ENCODE measurements at regions not wholly inside any gene's neighbourhood (a gene's known extent, or its start where the extent isn't known, plus 50 kb on each side); places are given as distances from the start of the nearest gene placed in this dataset.
"Not testable (repeated sequence)": the region's sequence is repeated elsewhere in the genome, so short reads cannot be mapped to it uniquely, and the experiment has no call there.

- no peak for DNase-seq
Observed at GRCh38 chr2:39487398-39488250, 50.5 kb upstream of the MAP4K3 start.

GRCh38 chr2:39488450-39488849 is 51.4 kb upstream of the MAP4K3 start:
- DNase-seq: no peak

DNA sequence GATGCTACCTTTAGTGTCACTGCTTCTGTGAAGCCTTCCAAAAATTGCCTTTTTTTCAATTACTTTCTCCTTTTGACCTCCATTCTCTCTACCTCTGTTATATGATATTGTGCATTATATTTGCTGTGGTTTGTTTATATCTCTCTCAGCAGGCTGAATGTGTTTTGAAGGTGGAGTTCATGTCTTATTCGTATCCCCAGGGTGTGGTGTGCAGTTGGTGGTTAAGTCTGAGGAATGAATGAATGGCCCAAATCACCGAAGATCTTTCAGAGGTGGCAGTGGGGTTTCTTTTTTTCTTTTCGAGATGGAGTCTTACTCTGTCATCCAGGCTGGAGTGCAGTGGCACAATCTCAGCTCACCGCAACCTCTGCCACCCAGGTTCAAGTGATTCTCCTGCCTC is 53.5 kb upstream of the MAP4K3 start:
- DNase-seq: no peak

DNA sequence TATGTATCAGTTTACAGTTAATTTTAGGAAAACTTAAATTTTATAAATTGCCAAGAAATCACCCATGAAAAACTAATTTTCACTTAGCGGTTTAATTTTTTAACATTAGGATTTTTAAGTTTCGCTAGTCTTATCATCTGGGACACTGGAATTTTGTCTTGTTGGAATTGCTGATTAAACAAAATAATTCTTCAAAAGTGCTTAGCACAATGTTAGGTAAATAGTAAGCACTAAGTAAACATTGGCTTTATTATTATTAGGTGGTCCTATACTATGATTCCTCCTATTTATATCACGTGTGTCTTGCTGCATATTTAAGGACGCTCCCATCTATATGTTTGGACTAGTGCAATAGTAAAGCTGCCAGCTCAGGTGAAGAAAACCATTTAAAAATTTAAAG is 54.6 kb upstream of the MAP4K3 start:
- no peak for DNase-seq

GRCh38 chr2:39492095-39492590 is 55.1 kb upstream of the MAP4K3 start:
- peak; percentile 49 for DNase-seq

- DNase-seq: no peak
Observed at GRCh38 chr2:39492716-39493115, 55.6 kb upstream of the MAP4K3 start.

DNA sequence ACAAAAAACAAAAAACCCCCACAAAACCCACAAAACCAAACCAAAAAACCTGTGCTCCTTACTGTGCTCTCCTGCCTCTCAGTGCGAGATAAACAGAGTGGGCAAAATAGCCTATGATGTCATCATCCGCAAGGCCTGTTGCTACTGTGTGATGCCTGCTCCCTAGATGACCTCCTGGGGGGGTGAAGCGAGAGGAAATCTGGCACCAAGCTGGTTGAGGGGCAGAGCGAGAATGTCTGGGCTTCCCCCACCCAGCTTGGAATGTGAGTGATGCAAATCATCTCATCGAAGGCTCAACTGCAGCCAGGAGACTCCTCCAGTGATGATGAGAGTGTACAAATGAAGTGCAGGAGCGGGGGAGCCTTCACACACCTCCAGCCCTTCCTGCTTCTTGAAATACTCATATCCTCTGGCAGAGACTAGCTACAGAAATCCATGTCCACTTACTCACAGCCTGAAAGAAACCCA is 57.7 kb upstream of the MAP4K3 start:
- DNase-seq: peak; percentile 39

DNA sequence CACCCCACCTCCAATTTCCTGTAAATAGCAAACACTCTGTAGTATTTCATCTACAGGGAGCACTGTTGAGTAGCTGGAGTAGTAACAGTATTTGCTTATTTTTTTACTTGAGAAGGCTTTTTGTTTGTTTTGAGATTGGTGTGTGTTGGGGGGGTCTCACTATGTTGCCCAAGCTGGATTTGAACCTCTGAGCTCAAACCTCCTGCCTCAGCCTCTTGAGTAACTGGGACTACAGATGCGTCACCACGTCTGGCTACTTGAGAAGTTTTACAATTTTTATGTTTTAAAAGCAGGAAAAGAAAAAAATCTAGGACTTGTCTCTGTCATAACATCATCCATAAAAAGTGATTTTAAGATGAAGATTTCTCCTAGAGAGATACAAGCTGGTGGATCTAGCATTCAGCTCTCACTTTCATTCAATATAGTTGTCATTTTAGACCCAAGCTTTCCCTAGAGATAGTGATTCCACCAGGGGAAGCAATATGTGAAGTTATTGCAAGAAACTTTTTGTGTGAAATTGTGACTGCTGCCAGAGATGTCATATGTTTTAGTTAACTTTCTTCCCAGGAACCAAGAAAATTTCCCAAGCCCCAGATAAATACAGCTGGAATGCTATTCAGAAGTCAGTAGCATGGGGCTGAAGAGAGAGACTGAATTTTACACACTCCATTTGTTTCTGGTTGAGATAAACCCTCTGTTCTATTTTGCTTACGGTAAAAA is 60.2 kb upstream of the MAP4K3 start:
- no peak for DNase-seq

DNA sequence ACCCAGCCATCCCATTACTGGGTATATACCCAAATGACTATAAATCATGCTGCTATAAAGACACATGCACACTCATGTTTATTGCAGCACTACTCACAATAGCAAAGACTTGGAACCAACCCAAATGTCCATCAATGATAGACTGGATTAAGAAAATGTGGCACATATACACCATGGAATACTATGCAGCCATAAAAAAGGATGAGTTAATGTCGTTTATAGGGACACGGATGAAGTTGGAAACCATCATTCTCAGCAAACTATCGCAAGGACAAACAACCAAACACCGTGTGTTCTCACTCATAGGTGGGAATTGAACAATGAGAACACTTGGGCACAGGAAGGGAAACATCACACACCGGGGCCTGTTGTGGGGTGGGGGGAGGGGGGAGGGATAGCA is 61.1 kb upstream of the MAP4K3 start:
- not testable (repeated sequence) for DNase-seq

- no peak for DNase-seq
Observed at GRCh38 chr2:39498786-39499185, 61.7 kb upstream of the MAP4K3 start.

DNA sequence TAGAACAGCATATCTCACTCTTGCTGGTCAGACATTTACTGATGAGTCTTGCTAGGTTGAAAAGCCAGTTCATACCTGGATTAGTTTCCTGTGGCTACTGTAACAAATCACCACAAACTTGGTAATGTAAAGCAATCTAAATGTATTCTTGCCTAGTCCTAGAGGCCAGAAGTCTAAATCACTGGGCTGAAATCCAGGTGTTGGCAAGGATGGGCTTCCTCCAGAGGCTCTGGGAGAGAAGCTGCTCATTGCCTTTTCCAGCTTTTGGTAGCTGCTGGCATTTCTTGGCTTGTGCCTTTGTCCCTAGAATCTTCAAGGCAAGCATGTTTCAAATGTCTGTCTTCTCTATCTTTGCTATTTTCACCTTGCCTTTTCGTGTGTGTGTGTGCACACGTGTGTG is 62.3 kb upstream of the MAP4K3 start:
- no peak for DNase-seq

- no peak for DNase-seq
Observed at GRCh38 chr2:39501412-39501811, 64.3 kb upstream of the MAP4K3 start.

- no peak for DNase-seq
Observed at GRCh38 chr2:39503277-39503676, 66.2 kb upstream of the MAP4K3 start.

- DNase-seq: no peak
Observed at GRCh38 chr2:39504790-39505335, 67.8 kb upstream of the MAP4K3 start.

GRCh38 chr2:39506215-39506614 is 69.1 kb upstream of the MAP4K3 start:
- DNase-seq: no peak

- peak; percentile 6 for DNase-seq
Observed at GRCh38 chr2:39508198-39508597, 71.1 kb upstream of the MAP4K3 start.

DNA sequence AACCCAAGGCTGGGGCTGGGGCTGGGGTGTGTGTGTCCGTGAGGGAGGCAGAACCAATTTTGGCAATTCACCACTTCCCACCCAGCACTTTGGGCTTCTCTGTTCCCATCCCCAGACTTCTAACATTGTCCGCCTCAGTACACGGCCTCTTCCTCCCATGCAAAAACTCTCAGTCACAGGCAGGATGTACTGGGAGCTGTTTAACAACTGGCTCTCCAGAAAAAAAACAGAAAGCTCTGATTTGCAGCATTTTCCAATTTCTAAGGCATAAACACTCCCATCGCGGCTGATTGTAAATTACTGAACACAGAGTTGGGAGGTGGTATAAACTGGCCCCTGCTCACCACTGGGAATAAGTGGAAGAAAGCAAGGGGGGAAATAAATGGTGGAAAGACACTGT is 73.1 kb upstream of the MAP4K3 start:
- no peak for DNase-seq

- peak; percentile 68 for DNase-seq
Observed at GRCh38 chr2:39511219-39511604, 74.1 kb upstream of the MAP4K3 start.

DNA sequence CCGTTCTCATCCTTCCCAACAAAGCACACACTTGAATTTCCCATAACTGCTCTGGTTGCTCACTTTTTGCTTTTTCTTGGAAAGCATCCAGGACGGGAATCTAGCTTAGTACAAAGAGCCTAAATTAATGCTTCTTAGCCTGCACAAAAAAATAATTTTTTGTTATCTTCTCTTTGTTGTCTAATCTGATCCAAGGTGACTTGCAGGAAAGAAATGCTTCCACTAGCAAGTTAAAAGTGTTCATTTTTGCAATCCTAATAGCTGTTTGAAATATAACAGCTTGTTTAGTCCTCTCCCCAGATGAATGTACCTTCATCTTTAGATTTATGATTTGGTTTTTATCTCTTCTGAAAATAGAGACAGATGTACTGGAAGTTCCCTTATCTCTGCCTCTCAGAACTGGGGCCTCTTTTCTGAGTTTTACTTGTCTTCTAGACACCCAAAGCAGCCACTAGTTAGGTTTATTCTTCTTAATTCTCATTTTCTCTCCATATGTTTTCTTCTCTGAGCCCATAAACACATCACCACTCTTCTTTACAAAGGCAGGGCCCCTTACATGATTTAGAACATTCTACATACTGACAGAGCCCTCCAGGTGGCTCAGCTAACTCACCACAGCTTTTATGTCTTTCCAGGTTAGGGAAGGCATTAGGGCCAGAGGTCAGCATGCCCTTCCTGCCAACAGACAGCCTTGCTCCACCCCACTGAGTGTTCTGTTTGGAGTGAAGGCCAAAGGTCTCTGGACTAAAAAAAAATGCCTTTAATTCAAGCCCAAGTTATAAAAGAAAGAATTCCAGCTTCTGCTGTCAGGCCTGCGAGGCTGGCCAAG is 74.7 kb upstream of the MAP4K3 start:
- peak; percentile 1 for DNase-seq

DNA sequence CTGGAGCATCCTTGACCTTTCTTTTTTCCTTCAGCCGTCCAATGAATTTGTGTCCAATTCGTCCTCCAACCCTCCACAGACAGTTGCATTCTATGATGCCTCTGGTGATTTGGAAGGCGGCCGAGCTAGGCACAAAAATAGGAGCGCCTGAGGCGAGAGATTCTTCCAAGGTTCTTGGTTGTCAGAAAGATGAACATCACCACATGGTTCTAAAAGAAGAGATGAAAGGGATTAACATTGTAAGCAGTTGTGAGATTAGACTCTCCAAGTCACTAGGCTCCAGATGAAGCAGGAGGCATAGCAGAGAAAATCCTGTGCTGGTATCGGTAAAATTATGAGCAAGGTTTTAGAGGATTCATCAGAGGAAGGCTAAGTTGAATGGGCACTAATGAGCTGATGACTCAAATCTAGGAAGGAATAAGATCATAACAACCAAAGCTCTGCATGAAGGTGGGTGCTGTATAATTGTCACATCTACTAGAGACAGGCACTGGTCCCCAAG is 75.4 kb upstream of the MAP4K3 start:
- no peak for DNase-seq

DNA sequence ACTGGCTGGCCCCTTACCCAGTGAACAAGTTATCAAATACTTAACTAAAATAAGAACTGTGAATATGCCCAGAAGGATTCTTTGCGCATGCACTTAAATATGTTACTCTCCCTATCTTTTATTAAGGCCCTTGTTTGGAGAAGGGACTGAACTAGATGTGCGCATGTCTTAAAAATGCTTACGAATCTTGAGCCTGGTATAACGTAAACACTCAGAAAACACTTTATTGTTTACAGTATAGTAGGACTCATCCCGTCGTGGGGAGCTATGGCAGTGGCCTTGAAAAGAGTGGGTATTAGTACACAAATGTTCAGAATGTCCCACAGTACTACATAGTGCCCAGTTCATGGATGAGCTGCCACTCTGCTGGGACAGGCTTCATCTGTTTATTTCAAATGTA is 75.9 kb upstream of the MAP4K3 start:
- no peak for DNase-seq

DNA sequence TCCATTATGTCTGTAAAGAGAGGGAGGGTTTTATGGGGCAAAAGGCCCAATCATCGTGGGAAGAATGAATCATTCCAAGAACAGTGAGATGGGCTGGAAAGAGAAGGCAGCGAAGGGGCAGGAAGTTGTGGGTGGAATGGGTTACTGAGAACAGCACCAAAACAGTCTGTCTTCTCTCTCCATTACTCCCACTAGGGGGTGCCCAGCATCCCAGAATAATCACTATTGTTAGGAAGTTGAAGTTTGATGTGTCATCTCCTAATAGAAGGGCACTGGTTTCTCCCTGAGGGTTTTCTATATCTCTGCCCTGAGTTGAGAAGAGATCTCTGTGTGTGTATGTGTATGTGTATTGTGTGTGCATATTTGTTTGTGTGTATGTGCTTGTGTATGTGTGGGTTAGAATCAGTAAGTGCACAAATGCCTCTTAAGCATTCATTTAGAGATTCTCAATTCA is 76.6 kb upstream of the MAP4K3 start:
- peak; percentile 58 for DNase-seq

DNA sequence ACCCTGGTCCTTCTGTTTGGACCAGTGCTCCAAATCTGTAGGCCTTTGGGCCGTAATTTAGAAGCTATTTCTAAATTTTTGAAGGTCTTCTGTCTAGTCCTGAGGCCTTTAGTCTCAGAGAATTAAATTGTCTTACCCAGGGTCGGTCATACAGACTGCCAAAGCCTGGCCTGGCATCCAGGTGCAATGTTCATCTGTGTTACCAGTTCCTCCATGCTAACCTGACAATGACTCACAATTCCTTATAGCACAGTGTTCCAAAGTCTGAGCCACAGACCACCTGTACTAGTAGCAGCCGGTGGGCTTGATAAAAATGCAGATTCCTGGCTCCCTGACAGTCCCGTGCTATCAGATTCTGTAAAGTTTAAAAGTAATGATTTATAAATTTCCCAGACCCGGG is 77.7 kb upstream of the MAP4K3 start:
- DNase-seq: no peak
